ENCODE measurements at regions not wholly inside any gene's neighbourhood (a gene's known extent, or its start where the extent isn't known, plus 50 kb on each side); places are given as distances from the start of the nearest gene placed in this dataset.

DNA sequence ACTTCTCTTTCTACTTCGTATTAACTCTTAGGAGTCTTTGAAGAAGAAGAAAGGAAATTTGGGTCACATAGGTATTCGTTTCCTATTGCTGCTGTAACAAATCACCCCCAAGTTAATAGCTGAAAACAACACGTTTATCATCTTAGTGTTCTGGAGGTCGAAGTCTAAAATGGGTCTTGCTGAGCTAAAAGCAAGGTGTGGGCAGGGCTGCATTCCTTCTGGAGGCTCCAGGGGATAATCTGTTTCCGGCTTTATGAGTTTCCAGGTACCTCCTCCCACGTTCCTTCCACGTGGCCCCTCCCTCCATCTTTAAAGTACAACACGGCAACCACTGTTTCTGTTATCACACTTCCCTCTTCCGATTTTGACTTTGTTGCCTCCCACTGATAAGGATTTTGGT is 233.5 kb upstream of the RBBP8 start:
- TF ChIP-seq, protein P1, sequence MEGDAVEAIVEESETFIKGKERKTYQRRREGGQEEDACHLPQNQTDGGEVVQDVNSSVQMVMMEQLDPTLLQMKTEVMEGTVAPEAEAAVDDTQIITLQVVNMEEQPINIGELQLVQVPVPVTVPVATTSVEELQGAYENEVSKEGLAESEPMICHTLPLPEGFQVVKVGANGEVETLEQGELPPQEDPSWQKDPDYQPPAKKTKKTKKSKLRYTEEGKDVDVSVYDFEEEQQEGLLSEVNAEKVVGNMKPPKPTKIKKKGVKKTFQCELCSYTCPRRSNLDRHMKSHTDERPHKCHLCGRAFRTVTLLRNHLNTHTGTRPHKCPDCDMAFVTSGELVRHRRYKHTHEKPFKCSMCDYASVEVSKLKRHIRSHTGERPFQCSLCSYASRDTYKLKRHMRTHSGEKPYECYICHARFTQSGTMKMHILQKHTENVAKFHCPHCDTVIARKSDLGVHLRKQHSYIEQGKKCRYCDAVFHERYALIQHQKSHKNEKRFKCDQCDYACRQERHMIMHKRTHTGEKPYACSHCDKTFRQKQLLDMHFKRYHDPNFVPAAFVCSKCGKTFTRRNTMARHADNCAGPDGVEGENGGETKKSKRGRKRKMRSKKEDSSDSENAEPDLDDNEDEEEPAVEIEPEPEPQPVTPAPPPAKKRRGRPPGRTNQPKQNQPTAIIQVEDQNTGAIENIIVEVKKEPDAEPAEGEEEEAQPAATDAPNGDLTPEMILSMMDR (IDR thresholded peaks at IDR 0.05) = no peak
- no peak overlapping the region for H3K4me3 ChIP-seq
- no peaks in the 10 kb centered on the region for H3K27me3 ChIP-seq
- intact Hi-C loops (cut with DNase I; ENCODE audit: low total_unique reads) = no loop called here
- H3K27ac ChIP-seq = no peak overlapping the region
- H3K9me3 ChIP-seq = no peaks in the 10 kb centered on the region
- H3K4me1 ChIP-seq = peaks cover 0 to 5% (median 0%) of the 10 kb centered on the region in 4 donors
- DNase-seq = no peak
- no peaks in the 10 kb centered on the region for H3K36me3 ChIP-seq

DNA sequence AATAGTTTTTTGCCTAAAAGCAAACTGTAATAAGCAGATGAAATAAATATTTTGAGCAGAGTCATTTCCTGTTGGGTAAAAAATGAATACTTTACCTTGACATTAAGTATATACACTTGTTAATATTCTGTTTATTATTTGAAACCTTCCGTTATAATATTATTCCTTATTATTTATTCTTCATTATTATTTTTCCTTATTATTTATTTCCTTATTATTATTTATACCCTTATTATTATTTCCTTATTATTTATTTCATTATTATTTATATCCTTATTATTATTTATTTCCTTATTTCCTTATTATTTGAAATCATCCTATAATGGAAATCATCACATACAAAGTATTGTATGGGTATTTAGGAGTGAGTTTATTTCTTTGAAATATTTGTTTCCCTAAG is 232.2 kb upstream of the RBBP8 start:
- intact Hi-C loops (cut with DNase I; ENCODE audit: low total_unique reads) = no loop called here
- TF ChIP-seq, protein P1 (IDR thresholded peaks at IDR 0.05) = no peak
- Histone ChIP-seq H3K4me3 (no peak overlapping the region), H3K4me1 (no peaks in the 10 kb centered on the region), H3K27ac (no peak overlapping the region), H3K27me3 (no peaks in the 10 kb centered on the region), H3K36me3 (no peaks in the 10 kb centered on the region), H3K9me3 (no peaks in the 10 kb centered on the region)
- DNase-seq = no peak

DNA sequence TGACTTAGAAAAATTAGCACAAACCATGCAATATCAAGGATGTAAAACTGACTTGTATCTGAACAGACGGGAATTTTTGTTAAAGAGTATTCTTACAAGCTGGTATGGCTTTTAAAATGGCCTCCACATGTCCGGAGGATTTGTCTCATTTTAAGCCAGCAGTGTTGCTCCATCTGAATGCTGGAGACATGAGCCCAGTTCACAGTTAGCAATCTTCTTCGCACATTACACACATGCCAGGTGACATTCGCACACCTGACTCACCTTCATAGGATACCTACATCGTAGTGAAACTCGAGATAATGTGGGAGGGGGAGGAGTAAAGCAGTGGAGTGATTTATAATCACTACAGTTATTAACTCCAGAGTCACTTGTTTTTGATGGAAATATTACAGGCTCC is 231.8 kb upstream of the RBBP8 start:
- intact Hi-C loops (cut with DNase I; ENCODE audit: low total_unique reads) = no loop called here
- no peak for DNase-seq
- Histone ChIP-seq H3K4me1 (no peaks in the 10 kb centered on the region), H3K9me3 (no peaks in the 10 kb centered on the region), H3K27me3 (no peaks in the 10 kb centered on the region), H3K36me3 (no peaks in the 10 kb centered on the region), H3K27ac (no peak overlapping the region), H3K4me3 (no peak overlapping the region)
- TF ChIP-seq, protein P1 (IDR thresholded peaks at IDR 0.05) = no peak

DNA sequence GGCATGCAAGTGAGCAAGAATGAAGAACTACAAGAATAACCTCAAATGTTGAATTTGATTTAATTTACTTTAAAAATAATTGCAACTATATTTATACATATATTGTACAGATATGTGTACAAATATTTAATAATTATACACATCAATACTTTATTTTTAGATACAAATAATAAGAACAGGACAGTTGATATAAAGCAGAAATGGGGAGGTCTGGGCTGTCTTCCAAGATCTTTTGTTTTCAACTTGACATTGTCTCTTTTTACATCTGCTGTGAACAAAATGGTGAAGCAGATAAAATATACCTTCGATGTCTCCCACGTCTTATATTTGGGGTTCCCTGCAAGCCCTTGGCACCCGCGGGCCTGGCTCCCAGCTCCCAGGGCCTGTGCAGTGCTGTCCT is 231.3 kb upstream of the RBBP8 start:
- TF ChIP-seq, protein P1 (IDR thresholded peaks at IDR 0.05) = no peak
- DNase-seq = no peak
- H3K27ac ChIP-seq = no peak overlapping the region
- H3K4me3 ChIP-seq = no peak overlapping the region
- no peaks in the 10 kb centered on the region for H3K4me1 ChIP-seq
- H3K27me3 ChIP-seq = no peaks in the 10 kb centered on the region
- intact Hi-C loops (cut with DNase I; ENCODE audit: low total_unique reads) = no loop called here
- H3K36me3 ChIP-seq = no peaks in the 10 kb centered on the region
- H3K9me3 ChIP-seq = no peaks in the 10 kb centered on the region

DNA sequence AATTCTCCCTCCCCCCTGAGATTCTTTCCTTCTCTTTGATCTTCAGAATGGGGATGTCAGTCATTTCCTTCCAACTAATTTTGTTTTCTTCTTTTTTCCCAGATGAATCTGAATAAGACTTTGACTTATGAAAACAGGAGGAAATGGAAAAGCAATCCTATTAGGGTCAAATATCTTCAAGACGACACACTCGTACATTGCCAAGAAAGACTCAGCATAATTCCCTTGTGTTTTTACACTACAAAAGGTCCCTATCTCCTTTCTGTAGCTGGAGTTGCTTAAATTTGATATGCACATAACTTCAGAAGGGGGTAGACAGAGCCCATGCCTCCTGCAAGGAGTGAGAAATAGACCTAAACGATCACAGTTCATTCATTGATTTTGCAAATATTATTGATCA is 230.3 kb upstream of the RBBP8 start:
- intact Hi-C loops (cut with DNase I; ENCODE audit: low total_unique reads) = no loop called here
- no peak overlapping the region for H3K4me3 ChIP-seq
- no peak overlapping the region for H3K27ac ChIP-seq
- TF ChIP-seq, protein P1 (IDR thresholded peaks at IDR 0.05) = no peak
- no peaks in the 10 kb centered on the region for H3K9me3 ChIP-seq
- no peaks in the 10 kb centered on the region for H3K27me3 ChIP-seq
- no peaks in the 10 kb centered on the region for H3K36me3 ChIP-seq
- DNase-seq = no peak
- H3K4me1 ChIP-seq = no peaks in the 10 kb centered on the region

DNA sequence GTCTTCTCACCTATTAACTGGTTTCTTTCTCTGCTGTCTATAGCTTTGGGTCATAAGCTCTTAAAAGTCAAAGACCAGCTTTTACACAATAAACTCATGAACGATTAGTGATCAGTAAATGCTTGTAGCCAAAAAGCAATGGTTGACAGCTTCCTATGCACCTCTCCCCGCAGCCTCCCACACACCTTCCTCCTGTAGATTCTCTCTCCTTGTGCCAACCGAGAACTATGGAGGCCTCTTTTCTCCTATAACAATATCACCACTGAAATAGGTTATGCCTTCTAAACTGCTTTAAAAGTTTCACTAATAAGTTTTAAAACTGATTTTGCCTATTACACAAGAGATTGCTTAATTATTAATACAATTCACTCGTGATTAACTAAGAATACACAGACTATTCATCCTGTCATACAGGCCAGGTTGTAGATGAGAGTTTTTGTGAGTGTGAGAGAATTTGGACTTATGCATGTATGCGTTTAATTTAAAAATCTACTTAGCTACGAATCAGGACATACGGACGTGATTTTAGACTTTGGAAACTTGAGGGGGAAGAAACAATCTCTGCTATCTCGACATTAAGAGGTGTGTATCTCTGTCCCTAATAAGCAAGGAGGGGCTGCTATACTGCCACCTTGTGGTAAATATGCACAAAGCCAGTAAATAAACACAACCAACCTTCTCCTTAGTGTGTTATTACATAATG is 229.1 kb upstream of the RBBP8 start:
- Histone ChIP-seq H3K9me3 (no peaks in the 10 kb centered on the region), H3K27ac (no peak overlapping the region), H3K27me3 (no peaks in the 10 kb centered on the region), H3K36me3 (no peaks in the 10 kb centered on the region), H3K4me1 (no peaks in the 10 kb centered on the region), H3K4me3 (no peak overlapping the region)
- TF ChIP-seq, protein P1 (IDR thresholded peaks at IDR 0.05) = peak; percentile 51 to 62
- no peak for DNase-seq
- intact Hi-C loops (cut with DNase I; ENCODE audit: low total_unique reads) = no loop called here

Measured in tibial artery (tissue), 4 donors.